HEK293 (cell line): ENCODE measurements at regions not wholly inside any gene's neighbourhood (a gene's known extent, or its start where the extent isn't known, plus 50 kb on each side); places are given as distances from the start of the nearest gene placed in this dataset.

ENCODE experiments used
- ATF2 ChIP-seq: fragments of 450-650 bp; formaldehyde crosslinking; IDR thresholded peaks from 2 replicates; pipeline ENCODE4 v1.5.1; 2016; ENCODE audit warnings: missing biosample characterization, missing genetic modification characterization, low read depth
- CTCF ChIP-seq: fragments of 450-650 bp; formaldehyde crosslinking; IDR thresholded peaks from 2 replicates; pipeline ENCODE4 v1.5.1; 2016; ENCODE audit warnings: missing biosample characterization, missing genetic modification characterization
- KLF10 ChIP-seq: fragments of 450-650 bp; IDR thresholded peaks from 2 replicates; pipeline ENCODE4 v1.5.1; 2018; ENCODE audit warnings: missing biosample characterization, mild to moderate bottlenecking, missing genetic modification characterization
- KLF17 ChIP-seq: fragments of 450-650 bp; formaldehyde crosslinking; IDR thresholded peaks from 2 replicates; pipeline ENCODE4 v1.5.1; 2016; ENCODE audit warnings: missing biosample characterization, missing genetic modification characterization
- REST ChIP-seq: fragments of 450-650 bp; formaldehyde crosslinking; IDR thresholded peaks from 2 replicates; pipeline ENCODE4 v1.5.1; 2016; ENCODE audit warnings: missing biosample characterization, missing genetic modification characterization
- ZBTB10 ChIP-seq: fragments of 450-650 bp; formaldehyde crosslinking; IDR thresholded peaks from 2 replicates; pipeline ENCODE4 v1.5.1; 2016; ENCODE audit warnings: missing biosample characterization, missing genetic modification characterization
- ZEB2 ChIP-seq: fragments of 450-650 bp; formaldehyde crosslinking; IDR thresholded peaks from 2 replicates; pipeline ENCODE4 v1.5.1; 2016; ENCODE audit warnings: missing biosample characterization, missing genetic modification characterization
- ZFP3 ChIP-seq: fragments of 450-650 bp; formaldehyde crosslinking; IDR thresholded peaks from 2 replicates; pipeline ENCODE4 v1.5.1; 2016; ENCODE audit warnings: low read depth, missing biosample characterization, missing genetic modification characterization
- ZNF18 ChIP-seq: fragments of 450-650 bp; formaldehyde crosslinking; IDR thresholded peaks from 2 replicates; pipeline ENCODE4 v1.5.1; 2016; ENCODE audit warnings: missing biosample characterization, missing genetic modification characterization
- ZNF184 ChIP-seq: fragments of 450-650 bp; IDR thresholded peaks from 2 replicates; pipeline ENCODE4 v1.5.1; 2018; ENCODE audit warnings: missing biosample characterization, mild to moderate bottlenecking, missing genetic modification characterization
- ZNF416 ChIP-seq: fragments of 450-650 bp; formaldehyde crosslinking; IDR thresholded peaks from 2 replicates; pipeline ENCODE4 v1.5.1; 2016; ENCODE audit warnings: missing biosample characterization, missing genetic modification characterization
- ZNF704 ChIP-seq: fragments of 450-650 bp; formaldehyde crosslinking; IDR thresholded peaks from 2 replicates; pipeline ENCODE4 v1.5.1; 2016; ENCODE audit warnings: missing biosample characterization, missing genetic modification characterization
- ZNF768 ChIP-seq: fragments of 450-650 bp; formaldehyde crosslinking; IDR thresholded peaks from 2 replicates; pipeline ENCODE4 v1.5.1; 2018; ENCODE audit warnings: missing biosample characterization, mild to moderate bottlenecking, missing genetic modification characterization
- ZSCAN16 ChIP-seq: fragments of 450-650 bp; formaldehyde crosslinking; IDR thresholded peaks from 2 replicates; pipeline ENCODE4 v1.5.1; 2016; ENCODE audit warnings: missing biosample characterization, missing genetic modification characterization

GRCh38 chr2:58640042-58640441 is 398.9 kb upstream of the FANCL start:
- no peak for TF ChIP-seq KLF17 (tag by site-specific recombination)
- no peak for TF ChIP-seq REST (tag by site-specific recombination)
- TF ChIP-seq CTCF, result no peak
- TF ChIP-seq ZNF18 (tag by site-specific recombination), result no peak
- no peak for TF ChIP-seq ZEB2
- no peak for TF ChIP-seq ZNF704
- no peak for TF ChIP-seq ZFP3 (tag by site-specific recombination)
- TF ChIP-seq ATF2 (tag by site-specific recombination), result no peak
- TF ChIP-seq ZNF768 (tag by site-specific recombination), result no peak
- no peak for TF ChIP-seq ZNF416 (tag by site-specific recombination)
- no peak for TF ChIP-seq KLF10
- no peak for TF ChIP-seq ZNF184 (tag by site-specific recombination)
- no peak for TF ChIP-seq ZSCAN16 (tag by site-specific recombination)
- no peak for TF ChIP-seq ZBTB10 (tag by site-specific recombination)
